Adrenal gland (tissue), 9 donors: ENCODE measurements at regions not wholly inside any gene's neighbourhood (a gene's known extent, or its start where the extent isn't known, plus 50 kb on each side); places are given as distances from the start of the nearest gene placed in this dataset.

ENCODE experiments used
- DNase-seq, 7 donors: peaks; one replicate each; pipeline ENCODE4 v3.0.0-alpha.2; 2019 to 2020
- H3K27ac ChIP-seq, 5 donors: fragments of 200-600 bp; sonication (generic) in 4 of 5; 1 replicate in 3 of 5; 2 replicates in 2 of 5; pipeline versions ENCODE4 v1.5.1 to v1.8.0; 2016 to 2020; ENCODE audit warnings: mild to moderate bottlenecking in 1 of 5
- H3K27me3 ChIP-seq: fragments of 200-600 bp; 2 replicates; pipeline ENCODE4 v1.8.0; 2021
- H3K36me3 ChIP-seq, 2 donors: fragments of 200-600 bp; replicated peaks in 1 of 2; 1 replicate in 1 of 2; 2 replicates in 1 of 2; pipeline versions ENCODE4 v1.5.1 to v1.8.0; 2018 to 2022
- H3K4me1 ChIP-seq, 2 donors: fragments of 200-600 bp; replicated peaks in 1 of 2; 1 replicate in 1 of 2; 2 replicates in 1 of 2; pipeline versions ENCODE4 v1.5.1 to v1.8.0; 2018 to 2021
- H3K4me3 ChIP-seq, 4 donors: fragments of 200-600 bp; sonication (generic) in 3 of 4; one replicate each; pipeline ENCODE4 v1.5.1; 2016 to 2018
- H3K9me3 ChIP-seq, 3 donors: fragments of 200-600 bp; sonication (generic) in 1 of 3; replicated peaks in 1 of 3; 1 replicate in 2 of 3; 2 replicates in 1 of 3; pipeline versions ENCODE4 v1.5.1 to v1.8.0; 2016 to 2021
- CTCF ChIP-seq, 6 experiments: fragments of 450-650 bp in 4 of 6; fragments of 200-600 bp in 2 of 6; sonication (generic) in 1 of 6; IDR thresholded peaks; 1 replicate in 5 of 6; 2 replicates in 1 of 6; pipeline versions ENCODE4 v1.5.1 to v1.8.0; 2016 to 2021; ENCODE audit warnings: antibody characterized with exemption in 6 of 6, mild to moderate bottlenecking in 2 of 6, moderate library complexity in 1 of 6
- POLR2A ChIP-seq, 2 donors: fragments of 450-650 bp; IDR thresholded peaks; one replicate each; pipeline ENCODE4 v1.6.1; 2017; ENCODE audit warnings: antibody characterized with exemption in 2 of 2, mild to moderate bottlenecking in 2 of 2, moderate library complexity in 1 of 2
- WGBS, 4 donors: extraction: QIAGEN DNeasy Blood & Tissue Kit in 2 of 4; methylation state at CpG; one replicate each; pipeline versions ENCODE4 v1.1.5 to v1.1.7; 2013 to 2017; 5-methylcytosine and 5-hydroxymethylcytosine counted together
- intact Hi-C, 2 donors: fragments of 100-400 bp; cut with DNase I; formaldehyde crosslinking; loops; one replicate each; pipeline versions ENCODE4 v1.14.1 to v1.15.0; 2022 to 2023
- donor health status: healthy with polysubstance abuse.
- donor health status: Bipolar disorder and iron deficiency.
- donor health status: DM: yes; HTN: yes; CAD: no.
- donor health status: DM: no; HTN: no; CAD: no.
- donor health status: DM: no; HTN: no; CAD: no.

GRCh38 chr10:4725917-4726606 lies 99.9 kb upstream of the AKR1E2 start:
- Histone ChIP-seq H3K27me3 (no peaks in the 10 kb centered on the region), H3K9me3 (no peaks in the 10 kb centered on the region), H3K4me1 (no peaks in the 10 kb centered on the region), H3K36me3 (no peaks in the 10 kb centered on the region), H3K27ac (no peak overlapping the region), H3K4me3 (no peak overlapping the region)
- no peak for TF ChIP-seq POLR2A (IDR thresholded peaks at IDR 0.05)
- intact Hi-C loops: no loop called here
- DNase-seq: no peak
- WGBS, 4 donors: 37 to 46% (median 42%) methylated on average over 4 of the region's 4 CpGs

GRCh38 chr10:4723860-4724259 lies 102.1 kb upstream of the AKR1E2 start:
- Histone ChIP-seq H3K27ac (no peak overlapping the region), H3K9me3 (no peaks in the 10 kb centered on the region), H3K36me3 (no peaks in the 10 kb centered on the region), H3K4me3 (no peak overlapping the region), H3K4me1 (no peaks in the 10 kb centered on the region), H3K27me3 (no peaks in the 10 kb centered on the region)
- no peak for DNase-seq
- TF ChIP-seq CTCF (IDR thresholded peaks at IDR 0.05): no peak
- no peak for TF ChIP-seq POLR2A (IDR thresholded peaks at IDR 0.05)
- intact Hi-C loops: no loop called here

- H3K27me3 ChIP-seq: no peaks in the 10 kb centered on the region
- no peaks in the 10 kb centered on the region for H3K36me3 ChIP-seq
- 91 to 99% (median 94%) methylated on average over 3 of the region's 3 CpGs for WGBS, 4 donors
- no peaks in the 10 kb centered on the region for H3K9me3 ChIP-seq
- H3K27ac ChIP-seq: no peak overlapping the region
- no peak for DNase-seq
- intact Hi-C loops: no loop called here
- no peak for TF ChIP-seq POLR2A (IDR thresholded peaks at IDR 0.05)
- no peak for TF ChIP-seq CTCF (IDR thresholded peaks at IDR 0.05)
- H3K4me3 ChIP-seq: no peak overlapping the region
- H3K4me1 ChIP-seq: no peaks in the 10 kb centered on the region
Observed at GRCh38 chr10:4721999-4722753, 103.8 kb upstream of the AKR1E2 start.

- Histone ChIP-seq H3K27ac (no peak overlapping the region), H3K9me3 (no peaks in the 10 kb centered on the region), H3K27me3 (no peaks in the 10 kb centered on the region), H3K4me3 (no peak overlapping the region), H3K36me3 (no peaks in the 10 kb centered on the region), H3K4me1 (no peaks in the 10 kb centered on the region)
- intact Hi-C loops: no loop called here
- no peak for DNase-seq
- no peak for TF ChIP-seq POLR2A (IDR thresholded peaks at IDR 0.05)
- WGBS, 4 donors: 0 to 64% (median 59%) methylated on average over 1 of the region's 1 CpG
Observed at GRCh38 chr10:4720463-4720862, 105.5 kb upstream of the AKR1E2 start.

- Histone ChIP-seq H3K4me1 (no peaks in the 10 kb centered on the region), H3K9me3 (no peaks in the 10 kb centered on the region), H3K4me3 (no peak overlapping the region), H3K27ac (no peak overlapping the region), H3K36me3 (no peaks in the 10 kb centered on the region), H3K27me3 (no peaks in the 10 kb centered on the region)
- 74 to 84% (median 80%) methylated on average over 2 of the region's 2 CpGs for WGBS, 4 donors
- intact Hi-C loops: no loop called here
- TF ChIP-seq CTCF (IDR thresholded peaks at IDR 0.05) (no peak), POLR2A (IDR thresholded peaks at IDR 0.05) (no peak)
- DNase-seq: no peak
Observed at GRCh38 chr10:4719671-4720070, 106.3 kb upstream of the AKR1E2 start.
